Vagina (tissue), 2 donors: ENCODE measurements at regions not wholly inside any gene's neighbourhood (a gene's known extent, or its start where the extent isn't known, plus 50 kb on each side); places are given as distances from the start of the nearest gene placed in this dataset.

Experiments
- DNase-seq, 2 donors: peaks; one replicate each; pipeline ENCODE4 v3.0.0-alpha.2; 2017; ENCODE audit errors: extremely low spot score in 2 of 2
- H3K27ac ChIP-seq: fragments of 200-600 bp; sonication (generic); one replicate; pipeline ENCODE4 v1.5.1; 2019
- H3K27me3 ChIP-seq: fragments of 200-600 bp; sonication (generic); one replicate; pipeline ENCODE4 v1.5.1; 2019
- H3K36me3 ChIP-seq, 2 donors: fragments of 200-600 bp; sonication (generic); one replicate each; pipeline ENCODE4 v1.5.1; 2017 to 2019
- H3K4me1 ChIP-seq: fragments of 200-600 bp; sonication (generic); one replicate; pipeline ENCODE4 v1.5.1; 2019
- H3K4me3 ChIP-seq, 2 donors: fragments of 200-600 bp; sonication (generic); 1 replicate in 1 of 2; 2 replicates in 1 of 2; pipeline ENCODE4 v1.5.1; 2016 to 2019
- H3K9me3 ChIP-seq: fragments of 200-600 bp; sonication (generic); one replicate; pipeline ENCODE4 v1.5.1; 2019
- CTCF ChIP-seq, 3 experiments: fragments of 450-650 bp in 2 of 3; fragments of 200-600 bp in 1 of 3; sonication (generic) in 1 of 3; IDR thresholded peaks; one replicate each; pipeline ENCODE4 v1.5.1; 2017 to 2019; ENCODE audit warnings: antibody characterized with exemption in 3 of 3, mild to moderate bottlenecking in 2 of 3, moderate library complexity in 2 of 3
- POLR2A ChIP-seq, 2 donors: fragments of 450-650 bp; IDR thresholded peaks; one replicate each; pipeline ENCODE4 v1.6.1; 2017; ENCODE audit warnings: antibody characterized with exemption in 2 of 2, mild to moderate bottlenecking in 2 of 2, moderate library complexity in 2 of 2
- POLR2AphosphoS5 ChIP-seq, 2 donors: sonication (generic); formaldehyde crosslinking; IDR thresholded peaks; one replicate each; pipeline ENCODE4 v1.9.0; 2017; ENCODE audit warnings: antibody characterized with exemption in 2 of 2, mild to moderate bottlenecking in 2 of 2, low read depth in 1 of 2; ENCODE audit not compliant: insufficient read depth in 1 of 2
- intact Hi-C: fragments of 100-400 bp; cut with DNase I; formaldehyde crosslinking; loops from one replicate; pipeline ENCODE4 v1.15.1; 2023

GRCh38 chr12:9387450-9387849, 179.3 kb upstream of the PZP start:
- Histone ChIP-seq H3K4me1 (no peaks in the 10 kb centered on the region), H3K9me3 (no peaks in the 10 kb centered on the region), H3K36me3 (no peaks in the 10 kb centered on the region), H3K27me3 (no peaks in the 10 kb centered on the region), H3K27ac (no peak overlapping the region), H3K4me3 (no peak overlapping the region)
- intact Hi-C loops, result no loop called here
- DNase-seq, result no peak
- TF ChIP-seq CTCF (IDR thresholded peaks at IDR 0.05) (no peak), POLR2A (IDR thresholded peaks at IDR 0.05) (no peak), POLR2AphosphoS5 (IDR thresholded peaks at IDR 0.05; ENCODE audit: insufficient read depth in 1 of 2, low read depth in 1 of 2) (no peak)

GRCh38 chr12:9383585-9383984, 175.4 kb upstream of the PZP start:
- Histone ChIP-seq H3K27ac (no peak overlapping the region), H3K36me3 (no peaks in the 10 kb centered on the region), H3K4me1 (no peaks in the 10 kb centered on the region), H3K9me3 (no peaks in the 10 kb centered on the region), H3K27me3 (no peaks in the 10 kb centered on the region), H3K4me3 (no peak overlapping the region)
- no peak for TF ChIP-seq POLR2A (IDR thresholded peaks at IDR 0.05)
- no peak for TF ChIP-seq POLR2AphosphoS5 (IDR thresholded peaks at IDR 0.05; ENCODE audit: insufficient read depth in 1 of 2, low read depth in 1 of 2)
- TF ChIP-seq CTCF (IDR thresholded peaks at IDR 0.05), result no peak
- intact Hi-C loops, result no loop called here
- no peak for DNase-seq

- Histone ChIP-seq H3K27me3 (no peaks in the 10 kb centered on the region), H3K9me3 (no peaks in the 10 kb centered on the region), H3K4me3 (no peak overlapping the region), H3K27ac (no peak overlapping the region), H3K36me3 (no peaks in the 10 kb centered on the region), H3K4me1 (no peaks in the 10 kb centered on the region)
- DNase-seq, result no peak
- intact Hi-C loops, result no loop called here
- no peak for TF ChIP-seq CTCF (IDR thresholded peaks at IDR 0.05)
- TF ChIP-seq POLR2A (IDR thresholded peaks at IDR 0.05), result no peak
- no peak for TF ChIP-seq POLR2AphosphoS5 (IDR thresholded peaks at IDR 0.05; ENCODE audit: insufficient read depth in 1 of 2, low read depth in 1 of 2)
Observed at GRCh38 chr12:9381619-9382018, 173.4 kb upstream of the PZP start.

GRCh38 chr12:9380650-9381049, 172.5 kb upstream of the PZP start:
- Histone ChIP-seq H3K4me1 (no peaks in the 10 kb centered on the region), H3K4me3 (no peak overlapping the region), H3K27me3 (no peaks in the 10 kb centered on the region), H3K36me3 (no peaks in the 10 kb centered on the region), H3K27ac (no peak overlapping the region), H3K9me3 (no peaks in the 10 kb centered on the region)
- TF ChIP-seq POLR2AphosphoS5 (IDR thresholded peaks at IDR 0.05; ENCODE audit: insufficient read depth in 1 of 2, low read depth in 1 of 2) (no peak), POLR2A (IDR thresholded peaks at IDR 0.05) (no peak), CTCF (IDR thresholded peaks at IDR 0.05) (no peak)
- no peak for DNase-seq
- intact Hi-C loops, result no loop called here

- intact Hi-C loops, result no loop called here
- Histone ChIP-seq H3K4me3 (no peak overlapping the region), H3K36me3 (no peaks in the 10 kb centered on the region), H3K4me1 (no peaks in the 10 kb centered on the region), H3K27ac (no peak overlapping the region), H3K27me3 (no peaks in the 10 kb centered on the region), H3K9me3 (no peaks in the 10 kb centered on the region)
- TF ChIP-seq POLR2AphosphoS5 (IDR thresholded peaks at IDR 0.05; ENCODE audit: insufficient read depth in 1 of 2, low read depth in 1 of 2) (no peak), CTCF (IDR thresholded peaks at IDR 0.05) (no peak), POLR2A (IDR thresholded peaks at IDR 0.05) (no peak)
- DNase-seq, result no peak
Observed at GRCh38 chr12:9379023-9379742, 171.0 kb upstream of the PZP start.
